A549 (cell line): ENCODE measurements at regions not wholly inside any gene's neighbourhood (a gene's known extent, or its start where the extent isn't known, plus 50 kb on each side); places are given as distances from the start of the nearest gene placed in this dataset.

Experiments
- POLR2A ChIP-seq: IDR thresholded peaks from 2 replicates; pipeline ENCODE4 v1.6.1; 2012; ENCODE audit warnings: mild to moderate bottlenecking, low read length
- TF ChIP-seq, protein P1 (sequence below): fragments of >200 bp; sonication (Bioruptor Twin); formaldehyde crosslinking; IDR thresholded peaks from 3 replicates; pipeline ENCODE4 v1.5.1; 2016

DNA sequence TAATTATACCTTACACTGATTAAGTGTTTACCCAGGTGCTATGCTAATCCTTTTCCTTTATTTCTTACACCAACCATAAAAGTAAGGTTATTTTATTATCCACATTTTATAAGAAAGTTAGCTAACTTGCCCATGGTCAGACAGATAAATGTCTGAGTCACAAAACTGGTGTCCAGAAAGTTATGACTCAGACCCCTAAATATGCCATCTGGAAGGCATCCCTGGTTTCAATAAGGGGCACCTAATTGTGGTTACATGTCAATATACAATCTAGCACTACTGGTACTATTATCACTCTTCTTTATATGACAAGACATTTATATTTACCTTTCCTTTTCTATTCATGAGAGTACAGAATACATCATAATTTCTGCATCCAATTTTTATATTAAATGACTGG is 496.5 kb upstream of the ADGRL2 start:
- TF ChIP-seq, protein P1, sequence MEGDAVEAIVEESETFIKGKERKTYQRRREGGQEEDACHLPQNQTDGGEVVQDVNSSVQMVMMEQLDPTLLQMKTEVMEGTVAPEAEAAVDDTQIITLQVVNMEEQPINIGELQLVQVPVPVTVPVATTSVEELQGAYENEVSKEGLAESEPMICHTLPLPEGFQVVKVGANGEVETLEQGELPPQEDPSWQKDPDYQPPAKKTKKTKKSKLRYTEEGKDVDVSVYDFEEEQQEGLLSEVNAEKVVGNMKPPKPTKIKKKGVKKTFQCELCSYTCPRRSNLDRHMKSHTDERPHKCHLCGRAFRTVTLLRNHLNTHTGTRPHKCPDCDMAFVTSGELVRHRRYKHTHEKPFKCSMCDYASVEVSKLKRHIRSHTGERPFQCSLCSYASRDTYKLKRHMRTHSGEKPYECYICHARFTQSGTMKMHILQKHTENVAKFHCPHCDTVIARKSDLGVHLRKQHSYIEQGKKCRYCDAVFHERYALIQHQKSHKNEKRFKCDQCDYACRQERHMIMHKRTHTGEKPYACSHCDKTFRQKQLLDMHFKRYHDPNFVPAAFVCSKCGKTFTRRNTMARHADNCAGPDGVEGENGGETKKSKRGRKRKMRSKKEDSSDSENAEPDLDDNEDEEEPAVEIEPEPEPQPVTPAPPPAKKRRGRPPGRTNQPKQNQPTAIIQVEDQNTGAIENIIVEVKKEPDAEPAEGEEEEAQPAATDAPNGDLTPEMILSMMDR = no peak
- TF ChIP-seq POLR2A = no peak
